WERI-Rb-1 (cell line): ENCODE measurements at regions not wholly inside any gene's neighbourhood (a gene's known extent, or its start where the extent isn't known, plus 50 kb on each side); places are given as distances from the start of the nearest gene placed in this dataset.
"Not testable (repeated sequence)": the region's sequence is repeated elsewhere in the genome, so short reads cannot be mapped to it uniquely, and the experiment has no call there.

Experiments used
- DNase-seq: peaks from one replicate; pipeline ENCODE4 v3.0.0-alpha.2; 2020
- H3K27ac ChIP-seq: fragments of 250-450 bp; sonication (Bioruptor Pico); 2 replicates; pipeline ENCODE4 v1.5.1; 2020; ENCODE audit warnings: mild to moderate bottlenecking, moderate library complexity
- H3K27me3 ChIP-seq: fragments of 250-450 bp; sonication (Bioruptor Pico); 2 replicates; pipeline ENCODE4 v1.5.1; 2021; ENCODE audit warnings: mild to moderate bottlenecking, low read depth, moderate library complexity; ENCODE audit not compliant: insufficient read depth, severe bottlenecking
- H3K36me3 ChIP-seq: fragments of 250-450 bp; sonication (Bioruptor Pico); 2 replicates; pipeline ENCODE4 v1.5.1; 2020; ENCODE audit warnings: mild to moderate bottlenecking, moderate library complexity
- H3K4me3 ChIP-seq: 2 replicates; pipeline ENCODE4 v1.5.1; 2011; ENCODE audit warnings: low read depth, mild to moderate bottlenecking, control low read depth, low read length
- H3K9me3 ChIP-seq: fragments of 250-450 bp; sonication (Bioruptor Pico); 2 replicates; pipeline ENCODE4 v1.5.1; 2021; ENCODE audit warnings: mild to moderate bottlenecking, moderate library complexity; ENCODE audit not compliant: severe bottlenecking
- TF ChIP-seq, protein P1 (sequence below): IDR thresholded peaks from 2 replicates; pipeline ENCODE4 v1.5.1; 2011; ENCODE audit warnings: low read depth, mild to moderate bottlenecking, control low read depth, inconsistent platforms, low read length

- Histone ChIP-seq H3K4me3 (no peak overlapping the region), H3K27ac (no peak overlapping the region), H3K36me3 (no peaks in the 10 kb centered on the region), H3K9me3 (no peaks in the 10 kb centered on the region), H3K27me3 (peaks cover 43% of the 10 kb centered on the region)
- peak; percentile 30 for DNase-seq
- TF ChIP-seq, protein P1, sequence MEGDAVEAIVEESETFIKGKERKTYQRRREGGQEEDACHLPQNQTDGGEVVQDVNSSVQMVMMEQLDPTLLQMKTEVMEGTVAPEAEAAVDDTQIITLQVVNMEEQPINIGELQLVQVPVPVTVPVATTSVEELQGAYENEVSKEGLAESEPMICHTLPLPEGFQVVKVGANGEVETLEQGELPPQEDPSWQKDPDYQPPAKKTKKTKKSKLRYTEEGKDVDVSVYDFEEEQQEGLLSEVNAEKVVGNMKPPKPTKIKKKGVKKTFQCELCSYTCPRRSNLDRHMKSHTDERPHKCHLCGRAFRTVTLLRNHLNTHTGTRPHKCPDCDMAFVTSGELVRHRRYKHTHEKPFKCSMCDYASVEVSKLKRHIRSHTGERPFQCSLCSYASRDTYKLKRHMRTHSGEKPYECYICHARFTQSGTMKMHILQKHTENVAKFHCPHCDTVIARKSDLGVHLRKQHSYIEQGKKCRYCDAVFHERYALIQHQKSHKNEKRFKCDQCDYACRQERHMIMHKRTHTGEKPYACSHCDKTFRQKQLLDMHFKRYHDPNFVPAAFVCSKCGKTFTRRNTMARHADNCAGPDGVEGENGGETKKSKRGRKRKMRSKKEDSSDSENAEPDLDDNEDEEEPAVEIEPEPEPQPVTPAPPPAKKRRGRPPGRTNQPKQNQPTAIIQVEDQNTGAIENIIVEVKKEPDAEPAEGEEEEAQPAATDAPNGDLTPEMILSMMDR, result no peak
Observed at GRCh38 chr13:22945321-22946226, 235.2 kb upstream of the SGCG start.

DNA sequence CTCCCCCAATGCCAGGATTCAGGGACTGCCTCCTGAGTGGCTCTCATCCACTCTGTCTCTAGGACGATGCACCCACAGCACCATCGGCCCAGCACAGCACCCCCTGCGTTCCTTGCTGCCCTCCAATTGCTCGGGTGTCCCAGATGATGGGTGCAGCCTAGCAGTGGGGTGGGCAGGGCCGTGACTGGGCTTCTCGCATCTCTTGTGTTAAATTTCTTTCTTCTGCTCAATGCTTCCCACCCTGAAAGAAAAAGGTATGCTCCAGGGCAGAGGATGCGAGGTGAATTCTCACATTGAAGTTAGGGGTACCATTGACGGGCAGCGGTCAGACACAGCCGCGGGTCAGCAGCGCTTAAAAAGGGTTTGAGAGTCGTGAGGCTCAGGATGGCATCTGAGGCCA is 232.4 kb upstream of the SGCG start:
- peaks cover 38% of the 10 kb centered on the region for H3K27me3 ChIP-seq
- TF ChIP-seq, protein P1, result no peak
- no peaks in the 10 kb centered on the region for H3K36me3 ChIP-seq
- H3K27ac ChIP-seq, result no peak overlapping the region
- H3K4me3 ChIP-seq, result no peak overlapping the region
- no peak for DNase-seq
- peaks cover 15% of the 10 kb centered on the region for H3K9me3 ChIP-seq

GRCh38 chr13:22952018-22952417 is 228.8 kb upstream of the SGCG start:
- not testable (repeated sequence) for H3K36me3 ChIP-seq

DNA sequence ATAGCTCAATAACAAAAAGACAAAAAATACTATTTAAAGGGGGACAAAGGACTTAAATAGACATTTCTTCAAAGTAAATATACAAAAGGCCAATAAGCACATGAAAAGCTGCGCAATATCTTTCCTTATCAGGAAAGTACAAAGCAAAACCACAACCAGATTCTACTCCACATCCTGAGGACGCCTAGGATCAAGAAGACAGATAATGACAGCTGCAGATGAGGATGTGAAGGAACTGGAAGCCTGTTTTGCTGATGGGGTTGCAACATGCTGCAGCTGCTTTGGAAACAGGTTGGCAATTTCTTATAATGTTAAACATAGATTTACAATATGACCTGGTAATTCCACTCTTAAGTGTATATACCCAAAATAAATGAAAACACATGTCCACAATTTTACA is 225.6 kb upstream of the SGCG start:
- H3K36me3 ChIP-seq, DNase-seq, H3K27ac ChIP-seq, H3K4me3 ChIP-seq: not testable (repeated sequence)
- Histone ChIP-seq H3K9me3 (peaks cover 15% of the 10 kb centered on the region), H3K27me3 (peaks cover 28% of the 10 kb centered on the region)

More at GRCh38 chr13:22952018-22952417, 228.8 kb upstream of the SGCG start:
- H3K27ac ChIP-seq, H3K4me3 ChIP-seq, DNase-seq: not testable (repeated sequence)
- H3K9me3 ChIP-seq, result peaks cover 15% of the 10 kb centered on the region
- H3K27me3 ChIP-seq, result peaks cover 34% of the 10 kb centered on the region

GRCh38 chr13:22956456-22957115 is 224.2 kb upstream of the SGCG start:
- peaks cover 35% of the 10 kb centered on the region for H3K27me3 ChIP-seq
- DNase-seq, H3K9me3 ChIP-seq, H3K27ac ChIP-seq, H3K36me3 ChIP-seq, H3K4me3 ChIP-seq: not testable (repeated sequence)

DNA sequence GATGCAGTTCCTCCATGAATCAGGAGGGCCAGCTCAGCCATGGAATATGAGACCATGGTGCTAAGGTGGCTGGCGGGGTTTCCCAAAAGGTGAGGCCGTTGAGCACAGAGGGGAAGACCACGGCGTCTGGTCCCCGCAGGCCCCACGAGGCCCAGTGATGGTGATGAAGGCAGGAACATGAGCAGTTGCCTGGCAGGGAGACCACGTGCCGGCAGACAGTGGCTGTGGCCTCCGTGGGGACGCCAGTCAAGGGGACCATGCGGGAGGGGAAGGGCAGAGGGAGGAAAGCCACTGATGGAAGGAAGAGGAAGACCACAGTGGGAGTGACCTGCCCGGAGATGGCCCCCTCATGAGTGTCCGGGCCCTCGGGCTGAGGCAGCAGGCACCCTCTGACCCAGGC is 220.9 kb upstream of the SGCG start:
- peaks cover 58% of the 10 kb centered on the region for H3K27me3 ChIP-seq
- not testable (repeated sequence) for H3K4me3 ChIP-seq, H3K36me3 ChIP-seq, H3K9me3 ChIP-seq, H3K27ac ChIP-seq, DNase-seq

- no peaks in the 10 kb centered on the region for H3K9me3 ChIP-seq
- H3K27ac ChIP-seq, result no peak overlapping the region
- no peak for DNase-seq
- no peak overlapping the region for H3K4me3 ChIP-seq
- peaks cover 62% of the 10 kb centered on the region for H3K27me3 ChIP-seq
- TF ChIP-seq, protein P1, result no peak
- H3K36me3 ChIP-seq, result no peaks in the 10 kb centered on the region
Observed at GRCh38 chr13:22960827-22961226, 220.0 kb upstream of the SGCG start.

- H3K27me3 ChIP-seq, result peaks cover 62% of the 10 kb centered on the region
- not testable (repeated sequence) for DNase-seq, H3K9me3 ChIP-seq, H3K36me3 ChIP-seq, H3K27ac ChIP-seq, H3K4me3 ChIP-seq
Observed at GRCh38 chr13:22961342-22961741, 219.4 kb upstream of the SGCG start.
